Inferior parietal cortex (tissue), 1 donor: ENCODE measurements at regions not wholly inside any gene's neighbourhood (a gene's known extent, or its start where the extent isn't known, plus 50 kb on each side); places are given as distances from the start of the nearest gene placed in this dataset.
"Not testable (repeated sequence)": the region's sequence is repeated elsewhere in the genome, so short reads cannot be mapped to it uniquely, and the experiment has no call there.

ENCODE experiments used
- DNase-seq: peaks from one replicate; pipeline ENCODE4 v3.0.0-alpha.2; 2016; ENCODE audit errors: extremely low spot score

GRCh38 chr6:112401083-112401482 is 54.0 kb downstream of the RFPL4B start:
- DNase-seq = no peak

GRCh38 chr6:112407101-112407590 is 60.0 kb downstream of the RFPL4B start:
- DNase-seq = no peak

- no peak for DNase-seq
Measured at GRCh38 chr6:112408522-112408921, 61.4 kb downstream of the RFPL4B start.

- DNase-seq = no peak
Measured at GRCh38 chr6:112409311-112409710, 62.2 kb downstream of the RFPL4B start.

GRCh38 chr6:112413780-112414179 is 66.7 kb downstream of the RFPL4B start:
- no peak for DNase-seq

GRCh38 chr6:112415366-112415765 is 68.2 kb downstream of the RFPL4B start:
- no peak for DNase-seq

- no peak for DNase-seq
Measured at GRCh38 chr6:112416866-112417265, 69.7 kb downstream of the RFPL4B start.

- not testable (repeated sequence) for DNase-seq
Measured at GRCh38 chr6:112427011-112427410, 79.9 kb downstream of the RFPL4B start.

GRCh38 chr6:112427499-112427898 is 80.4 kb downstream of the RFPL4B start:
- no peak for DNase-seq

- DNase-seq = no peak
Measured at GRCh38 chr6:112428477-112428876, 81.3 kb downstream of the RFPL4B start.

GRCh38 chr6:112429226-112429625 is 82.1 kb downstream of the RFPL4B start:
- DNase-seq = no peak

GRCh38 chr6:112431803-112432202 is 84.7 kb downstream of the RFPL4B start:
- DNase-seq = no peak

GRCh38 chr6:112432853-112433252 is 85.7 kb downstream of the RFPL4B start:
- no peak for DNase-seq

- DNase-seq = no peak
Measured at GRCh38 chr6:112433457-112433856, 86.3 kb downstream of the RFPL4B start.

- no peak for DNase-seq
Measured at GRCh38 chr6:112434896-112435435, 87.8 kb downstream of the RFPL4B start.

GRCh38 chr6:112437058-112437457 is 89.9 kb downstream of the RFPL4B start:
- DNase-seq = no peak

- DNase-seq = no peak
Measured at GRCh38 chr6:112439010-112439409, 91.9 kb downstream of the RFPL4B start.

- DNase-seq = no peak
Measured at GRCh38 chr6:112439432-112439831, 92.3 kb downstream of the RFPL4B start.

- no peak for DNase-seq
Measured at GRCh38 chr6:112441607-112442006, 94.5 kb downstream of the RFPL4B start.

- DNase-seq = no peak
Measured at GRCh38 chr6:112443179-112444065, 96.3 kb downstream of the RFPL4B start.

GRCh38 chr6:112448786-112449185 is 101.7 kb downstream of the RFPL4B start:
- not testable (repeated sequence) for DNase-seq

- DNase-seq = no peak
Measured at GRCh38 chr6:112450663-112451062, 103.5 kb downstream of the RFPL4B start.

- no peak for DNase-seq
Measured at GRCh38 chr6:112457886-112458285, 110.8 kb downstream of the RFPL4B start.
